ENCODE measurements at regions not wholly inside any gene's neighbourhood (a gene's known extent, or its start where the extent isn't known, plus 50 kb on each side); places are given as distances from the start of the nearest gene placed in this dataset.

GRCh38 chr3:144129536-144130214, 158.1 kb downstream of the DIPK2A start:
- ATAC-seq (ENCODE audit: low read depth) (no peak), DNase-seq (no peak)
- Mint-ChIP-seq H3K4me3 (no peak overlapping the region), H3K27ac (no peak overlapping the region), H3K4me1 (peaks cover 4% of the 10 kb centered on the region), H3K27me3 (no peaks in the 10 kb centered on the region), H3K9me3 (peaks cover 4% of the 10 kb centered on the region), H3K36me3 (ENCODE audit: low read depth) (no peaks in the 10 kb centered on the region)
- intact Hi-C loops (cut with micrococcal nuclease), result no loop called here
- no peak for TF ChIP-seq CTCF (IDR thresholded peaks at IDR 0.05)
- POLR2A ChIA-PET, result no interaction called here
- CTCF ChIA-PET, result no interaction called here

GRCh38 chr3:144141074-144141473, 169.5 kb downstream of the DIPK2A start:
- intact Hi-C loops (cut with micrococcal nuclease), result no loop called here
- ChIA-PET CTCF (no interaction called here), POLR2A (no interaction called here)
- H3K36me3 Mint-ChIP-seq (ENCODE audit: low read depth), result no peaks in the 10 kb centered on the region
- DNase-seq (no peak), ATAC-seq (ENCODE audit: low read depth) (no peak)
- no peak for TF ChIP-seq CTCF (IDR thresholded peaks at IDR 0.05)
- no peak overlapping the region for H3K27ac Mint-ChIP-seq
- peaks cover 4% of the 10 kb centered on the region for H3K27me3 Mint-ChIP-seq
- no peaks in the 10 kb centered on the region for H3K4me1 Mint-ChIP-seq
- peaks cover 14% of the 10 kb centered on the region for H3K9me3 Mint-ChIP-seq
- no peak overlapping the region for H3K4me3 Mint-ChIP-seq

- CTCF ChIA-PET, result no interaction called here
- intact Hi-C loops (cut with micrococcal nuclease), result no loop called here
- Mint-ChIP-seq H3K36me3 (ENCODE audit: low read depth) (no peaks in the 10 kb centered on the region), H3K27me3 (peaks cover 4% of the 10 kb centered on the region), H3K4me1 (no peaks in the 10 kb centered on the region), H3K4me3 (no peak overlapping the region), H3K27ac (no peak overlapping the region), H3K9me3 (peaks cover 13% of the 10 kb centered on the region)
- DNase-seq (no peak), ATAC-seq (ENCODE audit: low read depth) (no peak)
- POLR2A ChIA-PET, result no interaction called here
- TF ChIP-seq CTCF (IDR thresholded peaks at IDR 0.05), result no peak
Observed at GRCh38 chr3:144141496-144141895, 169.9 kb downstream of the DIPK2A start.

- POLR2A ChIA-PET, result no interaction called here
- H3K36me3 Mint-ChIP-seq (ENCODE audit: low read depth), result no peaks in the 10 kb centered on the region
- H3K27ac Mint-ChIP-seq, result no peak overlapping the region
- no peak for TF ChIP-seq CTCF (IDR thresholded peaks at IDR 0.05)
- CTCF ChIA-PET, result no interaction called here
- H3K9me3 Mint-ChIP-seq, result peaks cover 8% of the 10 kb centered on the region
- no peaks in the 10 kb centered on the region for H3K4me1 Mint-ChIP-seq
- ATAC-seq (ENCODE audit: low read depth) (no peak), DNase-seq (no peak)
- no peak overlapping the region for H3K4me3 Mint-ChIP-seq
- H3K27me3 Mint-ChIP-seq, result peaks cover 4% of the 10 kb centered on the region
- intact Hi-C loops (cut with micrococcal nuclease), result no loop called here
Observed at GRCh38 chr3:144142151-144142840, 170.7 kb downstream of the DIPK2A start.

GRCh38 chr3:144148356-144148755, 176.7 kb downstream of the DIPK2A start:
- DNase-seq (no peak), ATAC-seq (ENCODE audit: low read depth) (no peak)
- Mint-ChIP-seq H3K4me1 (no peaks in the 10 kb centered on the region), H3K27ac (no peak overlapping the region), H3K9me3 (no peaks in the 10 kb centered on the region), H3K27me3 (peaks cover 2% of the 10 kb centered on the region), H3K36me3 (ENCODE audit: low read depth) (no peaks in the 10 kb centered on the region), H3K4me3 (no peak overlapping the region)
- CTCF ChIA-PET, result no interaction called here
- intact Hi-C loops (cut with micrococcal nuclease), result no loop called here
- TF ChIP-seq CTCF (IDR thresholded peaks at IDR 0.05), result no peak
- POLR2A ChIA-PET, result no interaction called here

Measured in activated B cell treated with CpG ODN at 0.5 μM for 24 hours (primary cell).